ENCODE measurements at regions not wholly inside any gene's neighbourhood (a gene's known extent, or its start where the extent isn't known, plus 50 kb on each side); places are given as distances from the start of the nearest gene placed in this dataset.
A peak's percentile ranks its signal among the peaks of the same experiment; 100 is the strongest.

DNA sequence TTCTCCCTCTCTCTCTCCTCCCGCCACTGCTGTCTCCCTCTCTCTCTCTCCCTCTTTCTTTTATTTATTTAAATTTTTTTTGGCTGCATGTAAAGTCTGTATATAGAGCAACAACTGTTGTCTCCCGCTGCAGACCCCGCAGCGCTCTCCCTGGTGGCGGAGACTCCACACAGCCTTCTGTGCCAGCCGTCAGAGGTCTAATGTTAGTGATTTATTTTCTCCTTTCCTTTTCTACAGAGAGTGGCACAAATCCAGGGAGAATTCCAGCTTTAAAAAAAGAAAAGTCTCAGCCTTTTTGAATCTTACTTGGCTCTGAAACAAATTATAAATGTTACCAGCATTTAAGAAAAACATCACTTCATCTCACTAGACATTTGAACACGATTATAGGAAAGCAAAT lies 106.2 kb downstream of the FAM9B start:
- TF ChIP-seq, protein P1, sequence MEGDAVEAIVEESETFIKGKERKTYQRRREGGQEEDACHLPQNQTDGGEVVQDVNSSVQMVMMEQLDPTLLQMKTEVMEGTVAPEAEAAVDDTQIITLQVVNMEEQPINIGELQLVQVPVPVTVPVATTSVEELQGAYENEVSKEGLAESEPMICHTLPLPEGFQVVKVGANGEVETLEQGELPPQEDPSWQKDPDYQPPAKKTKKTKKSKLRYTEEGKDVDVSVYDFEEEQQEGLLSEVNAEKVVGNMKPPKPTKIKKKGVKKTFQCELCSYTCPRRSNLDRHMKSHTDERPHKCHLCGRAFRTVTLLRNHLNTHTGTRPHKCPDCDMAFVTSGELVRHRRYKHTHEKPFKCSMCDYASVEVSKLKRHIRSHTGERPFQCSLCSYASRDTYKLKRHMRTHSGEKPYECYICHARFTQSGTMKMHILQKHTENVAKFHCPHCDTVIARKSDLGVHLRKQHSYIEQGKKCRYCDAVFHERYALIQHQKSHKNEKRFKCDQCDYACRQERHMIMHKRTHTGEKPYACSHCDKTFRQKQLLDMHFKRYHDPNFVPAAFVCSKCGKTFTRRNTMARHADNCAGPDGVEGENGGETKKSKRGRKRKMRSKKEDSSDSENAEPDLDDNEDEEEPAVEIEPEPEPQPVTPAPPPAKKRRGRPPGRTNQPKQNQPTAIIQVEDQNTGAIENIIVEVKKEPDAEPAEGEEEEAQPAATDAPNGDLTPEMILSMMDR (IDR thresholded peaks at IDR 0.05; ENCODE audit: low read length, missing control alignments), result no peak
- no peak for DNase-seq (ENCODE audit: low read depth)
- H3K4me3 ChIP-seq (replicated peaks; ENCODE audit: low read depth, low read length), result no peak overlapping the region

DNA sequence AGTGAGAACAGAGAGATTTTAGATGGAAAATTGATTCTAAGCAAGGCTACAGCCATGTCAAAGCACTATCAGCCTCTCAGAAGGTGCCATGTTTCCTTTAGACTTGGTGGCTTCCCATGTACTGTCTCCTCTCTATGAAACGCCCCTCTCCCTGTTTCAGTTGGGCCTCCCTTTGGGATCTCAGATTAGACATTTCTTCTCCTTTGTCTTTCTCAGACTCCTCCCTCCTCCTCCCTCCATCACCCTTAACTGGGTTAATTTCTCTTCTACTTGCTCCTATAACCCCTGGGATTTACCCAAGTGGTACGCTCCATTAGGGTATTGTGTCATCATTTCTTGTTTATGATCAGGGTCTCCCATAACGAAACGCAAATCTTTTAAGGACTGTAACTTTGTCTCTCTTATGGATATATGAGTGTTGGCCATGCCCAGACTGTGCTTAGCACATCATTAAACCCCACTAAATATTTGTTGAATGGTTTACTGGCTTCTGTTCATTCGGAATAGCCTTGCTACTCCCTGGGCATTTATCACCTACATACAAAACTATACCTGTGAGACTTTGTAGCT lies 106.8 kb downstream of the FAM9B start:
- DNase-seq (ENCODE audit: low read depth), result no peak
- H3K4me3 ChIP-seq (replicated peaks; ENCODE audit: low read depth, low read length), result no peak overlapping the region
- TF ChIP-seq, protein P1 (IDR thresholded peaks at IDR 0.05; ENCODE audit: low read length, missing control alignments), result no peak

DNA sequence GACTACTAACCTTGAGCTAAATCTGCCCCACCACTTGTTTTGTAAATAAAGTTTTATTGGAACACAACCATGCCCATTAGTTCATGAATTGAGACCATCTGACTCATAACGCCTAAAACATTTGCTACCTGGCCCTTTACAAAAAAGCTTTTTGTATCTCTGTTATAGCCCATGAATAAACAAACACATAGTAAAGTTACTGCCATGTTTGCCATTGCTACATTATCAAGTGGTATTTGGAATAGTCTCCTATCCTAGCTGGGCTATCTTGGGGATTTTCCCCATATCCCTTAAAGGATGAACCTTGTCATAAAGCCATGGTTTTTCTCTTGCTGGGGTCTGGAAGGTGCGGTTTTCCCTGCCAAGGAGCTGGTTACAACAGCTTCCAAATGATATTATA lies 112.3 kb downstream of the FAM9B start:
- no peak overlapping the region for H3K4me3 ChIP-seq (replicated peaks; ENCODE audit: low read depth, low read length)
- TF ChIP-seq, protein P1 (IDR thresholded peaks at IDR 0.05; ENCODE audit: low read length, missing control alignments), result no peak
- DNase-seq (ENCODE audit: low read depth), result no peak

DNA sequence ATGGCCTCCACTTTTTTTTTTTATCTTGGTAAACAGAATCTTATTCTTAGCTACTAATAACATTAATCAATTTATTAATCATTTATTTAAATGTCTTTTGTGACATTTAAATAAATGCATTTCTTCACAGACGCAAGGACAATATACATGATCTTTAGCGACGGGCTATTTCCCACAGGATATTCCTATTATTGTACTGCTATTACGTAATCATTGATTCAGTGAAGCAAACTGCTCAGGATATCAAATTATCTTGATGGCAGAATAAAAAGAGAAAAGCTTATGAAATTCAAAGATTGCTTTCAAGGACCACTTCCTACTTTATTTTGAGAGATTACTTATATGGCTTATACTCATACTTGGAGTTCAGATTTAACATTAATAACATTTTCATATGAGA lies 114.1 kb downstream of the FAM9B start:
- no peak overlapping the region for H3K4me3 ChIP-seq (replicated peaks; ENCODE audit: low read depth, low read length)
- DNase-seq (ENCODE audit: low read depth), result no peak
- TF ChIP-seq, protein P1 (IDR thresholded peaks at IDR 0.05; ENCODE audit: low read length, missing control alignments), result no peak

DNA sequence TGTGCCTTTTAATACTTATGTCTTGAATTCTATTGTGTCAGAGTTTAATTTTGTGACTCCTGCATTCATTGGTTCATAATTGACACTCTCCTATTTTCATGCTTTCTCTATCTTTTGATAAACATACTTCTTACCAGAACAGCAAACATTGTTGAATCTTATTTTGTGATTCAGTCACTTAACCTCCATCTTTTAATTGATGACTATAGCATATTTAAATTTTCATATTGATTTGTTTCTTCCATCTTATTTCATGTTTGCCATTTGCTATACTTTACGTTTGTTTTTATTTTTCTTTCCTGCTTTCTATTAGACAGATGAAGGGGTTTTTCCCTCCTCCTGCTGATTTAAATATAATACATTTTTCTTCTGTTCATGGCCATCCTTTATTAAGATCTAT lies 115.5 kb upstream of the FAM9A start:
- DNase-seq (ENCODE audit: low read depth), result no peak
- TF ChIP-seq, protein P1 (IDR thresholded peaks at IDR 0.05; ENCODE audit: low read length, missing control alignments), result no peak
- H3K4me3 ChIP-seq (replicated peaks; ENCODE audit: low read depth, low read length), result no peak overlapping the region

DNA sequence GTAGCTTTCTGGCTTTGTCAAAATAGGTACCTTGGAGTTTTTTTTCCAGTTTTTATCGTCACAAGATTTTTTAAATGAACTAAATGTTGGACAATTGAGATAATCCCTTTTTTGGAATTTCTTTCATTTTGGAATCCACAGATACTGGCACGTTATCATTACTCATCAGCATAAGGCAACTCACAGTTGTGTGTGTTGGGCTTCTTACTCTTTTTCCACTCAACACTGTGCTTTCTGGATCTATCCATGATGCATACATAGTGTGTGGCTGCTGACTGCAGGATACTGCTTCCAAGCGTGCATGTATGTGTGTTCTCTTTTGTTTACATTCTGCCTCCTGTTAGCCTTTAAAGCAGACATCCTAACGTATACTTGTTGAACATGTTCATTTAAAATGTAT lies 113.5 kb upstream of the FAM9A start:
- DNase-seq (ENCODE audit: low read depth), result no peak
- H3K4me3 ChIP-seq (replicated peaks; ENCODE audit: low read depth, low read length), result no peak overlapping the region
- TF ChIP-seq, protein P1 (IDR thresholded peaks at IDR 0.05; ENCODE audit: low read length, missing control alignments), result no peak

DNA sequence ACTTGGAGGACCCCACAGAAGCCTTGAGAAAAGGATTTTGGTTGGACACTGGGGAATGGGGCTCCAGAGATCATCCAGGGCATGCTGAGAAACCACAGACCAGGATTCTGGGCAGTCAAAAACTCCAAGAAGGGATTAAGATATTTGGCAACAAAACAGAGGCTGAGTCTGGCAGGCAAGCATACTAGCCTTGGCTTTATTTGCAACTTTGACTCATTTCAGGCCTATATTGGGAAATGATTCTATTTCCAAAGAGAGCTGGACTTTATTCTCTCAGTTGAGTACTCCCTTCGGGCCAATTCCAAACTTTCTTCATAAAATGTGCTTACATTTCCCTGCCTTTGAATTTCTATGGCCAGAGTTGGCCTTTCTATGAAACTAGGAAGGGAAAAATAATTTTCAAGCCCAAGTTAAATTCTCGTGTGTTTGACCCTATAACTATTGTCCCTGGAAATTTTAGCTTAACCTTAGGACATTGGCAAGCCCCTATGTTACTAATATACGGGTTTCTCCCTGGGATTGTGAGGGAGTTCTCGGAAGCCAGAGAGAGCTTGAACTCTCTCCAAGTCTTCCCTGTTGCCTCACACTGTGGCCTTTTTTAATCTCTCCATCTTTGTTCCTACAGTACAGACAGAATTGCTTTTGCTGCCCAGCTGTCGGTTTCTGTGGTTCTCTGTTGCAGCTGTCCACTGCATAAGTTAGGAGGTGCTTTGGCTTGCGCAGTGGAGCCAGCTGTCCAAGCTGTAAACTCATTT lies 112.6 kb upstream of the FAM9A start:
- no peak overlapping the region for H3K4me3 ChIP-seq (replicated peaks; ENCODE audit: low read depth, low read length)
- DNase-seq (ENCODE audit: low read depth), result peak; percentile 75
- TF ChIP-seq, protein P1 (IDR thresholded peaks at IDR 0.05; ENCODE audit: low read length, missing control alignments), result no peak
